Hippocampal formation (tissue), 2 donors: ENCODE measurements at regions not wholly inside any gene's neighbourhood (a gene's known extent, or its start where the extent isn't known, plus 50 kb on each side); places are given as distances from the start of the nearest gene placed in this dataset.
"Not testable (repeated sequence)": the region's sequence is repeated elsewhere in the genome, so short reads cannot be mapped to it uniquely, and the experiment has no call there.

Experiments
- DNase-seq, 2 donors: peaks; one replicate each; lab custom pipeline; 2025; lab: John Stamatoyannopoulos, UW

GRCh38 chr6:112881027-112881426 is 533.9 kb downstream of the RFPL4B start:
- DNase-seq = no peak

- no peak for DNase-seq
Measured at GRCh38 chr6:112881828-112882780, 535.0 kb downstream of the RFPL4B start.

- DNase-seq = no peak
Measured at GRCh38 chr6:112883095-112883494, 536.0 kb downstream of the RFPL4B start.

GRCh38 chr6:112886415-112886814 is 539.3 kb downstream of the RFPL4B start:
- peak in 1 of 2 donors; percentile 5 for DNase-seq

- DNase-seq = not testable (repeated sequence)
Measured at GRCh38 chr6:112887424-112887823, 540.3 kb downstream of the RFPL4B start.

- DNase-seq = no peak
Measured at GRCh38 chr6:112899541-112899940, 552.4 kb downstream of the RFPL4B start.

- DNase-seq = no peak
Measured at GRCh38 chr6:112903361-112903760, 556.2 kb downstream of the RFPL4B start.

GRCh38 chr6:112906726-112907125 is 559.6 kb downstream of the RFPL4B start:
- no peak for DNase-seq

- no peak for DNase-seq
Measured at GRCh38 chr6:112909781-112910180, 562.7 kb downstream of the RFPL4B start.

- no peak for DNase-seq
Measured at GRCh38 chr6:112910256-112910655, 563.1 kb downstream of the RFPL4B start.

- DNase-seq = no peak
Measured at GRCh38 chr6:112911959-112912358, 564.8 kb downstream of the RFPL4B start.

- DNase-seq = no peak
Measured at GRCh38 chr6:112912416-112913101, 565.4 kb downstream of the RFPL4B start.

GRCh38 chr6:112919744-112920143 is 572.6 kb downstream of the RFPL4B start:
- not testable (repeated sequence) for DNase-seq

GRCh38 chr6:112920994-112921393 is 573.9 kb downstream of the RFPL4B start:
- no peak for DNase-seq

GRCh38 chr6:112923940-112924587 is 576.9 kb downstream of the RFPL4B start:
- DNase-seq = no peak

GRCh38 chr6:112925702-112926101 is 578.6 kb downstream of the RFPL4B start:
- DNase-seq = no peak

- no peak for DNase-seq
Measured at GRCh38 chr6:112927641-112928320, 580.7 kb downstream of the RFPL4B start.

- no peak for DNase-seq
Measured at GRCh38 chr6:112929641-112930040, 582.5 kb downstream of the RFPL4B start.

- no peak for DNase-seq
Measured at GRCh38 chr6:112931832-112932231, 584.7 kb downstream of the RFPL4B start.

GRCh38 chr6:112933947-112934346 is 586.8 kb downstream of the RFPL4B start:
- no peak for DNase-seq

GRCh38 chr6:112934433-112935327 is 587.5 kb downstream of the RFPL4B start:
- no peak for DNase-seq
